Suppressor macrophage treated with lipopolysaccharide for 4 hours (primary cell): ENCODE measurements at regions not wholly inside any gene's neighbourhood (a gene's known extent, or its start where the extent isn't known, plus 50 kb on each side); places are given as distances from the start of the nearest gene placed in this dataset.
"Not testable (repeated sequence)": the region's sequence is repeated elsewhere in the genome, so short reads cannot be mapped to it uniquely, and the experiment has no call there.

Experiments
- DNase-seq: peaks from one replicate; pipeline ENCODE4 v3.0.0-alpha.2; 2020

- no peak for DNase-seq
Measured at GRCh38 chr11:122604621-122605020, 50.9 kb upstream of the UBASH3B start.

GRCh38 chr11:122601141-122602125, 54.1 kb upstream of the UBASH3B start:
- DNase-seq = no peak

- no peak for DNase-seq
Measured at GRCh38 chr11:122600290-122600689, 55.2 kb upstream of the UBASH3B start.

DNA sequence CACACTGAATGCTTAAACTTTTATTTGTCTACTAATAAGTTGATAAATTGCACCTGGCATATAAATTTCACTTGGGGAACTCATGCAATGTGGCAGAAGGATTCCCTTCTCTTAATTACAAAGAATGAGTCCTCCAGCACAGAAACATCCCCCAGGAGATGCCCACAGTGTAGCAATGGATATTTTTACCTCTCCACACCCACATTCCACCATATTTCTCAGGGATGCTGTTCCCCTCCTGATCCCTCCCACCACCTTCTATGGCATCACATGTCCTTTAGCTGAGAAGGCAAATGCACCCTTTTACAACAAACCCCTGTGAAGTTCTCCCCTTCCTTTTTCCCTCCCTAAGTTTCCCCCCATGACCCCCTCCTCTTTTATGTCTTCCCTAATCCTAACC, 56.1 kb upstream of the UBASH3B start:
- DNase-seq = no peak

DNA sequence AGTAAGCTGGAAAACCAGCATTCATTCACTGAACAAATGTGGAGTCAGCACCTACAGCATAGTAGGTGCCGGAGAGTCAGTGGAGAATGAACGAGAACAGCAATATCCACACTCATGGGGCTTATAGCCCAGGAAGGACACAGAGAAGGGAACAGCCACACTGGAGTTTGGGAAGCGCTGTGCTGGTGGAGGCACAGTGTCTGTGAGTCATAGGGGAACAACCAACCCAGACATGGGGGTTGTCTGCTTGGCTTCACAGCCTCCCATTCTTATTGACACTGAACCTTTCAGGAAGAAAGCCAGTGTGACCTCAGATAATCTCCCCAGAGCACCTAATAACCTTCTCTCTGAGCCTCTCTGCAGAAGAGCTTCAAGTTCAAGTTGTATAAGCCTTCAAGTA, 56.6 kb upstream of the UBASH3B start:
- DNase-seq = peak; percentile 45

GRCh38 chr11:122597511-122597910, 58.0 kb upstream of the UBASH3B start:
- DNase-seq = no peak

DNA sequence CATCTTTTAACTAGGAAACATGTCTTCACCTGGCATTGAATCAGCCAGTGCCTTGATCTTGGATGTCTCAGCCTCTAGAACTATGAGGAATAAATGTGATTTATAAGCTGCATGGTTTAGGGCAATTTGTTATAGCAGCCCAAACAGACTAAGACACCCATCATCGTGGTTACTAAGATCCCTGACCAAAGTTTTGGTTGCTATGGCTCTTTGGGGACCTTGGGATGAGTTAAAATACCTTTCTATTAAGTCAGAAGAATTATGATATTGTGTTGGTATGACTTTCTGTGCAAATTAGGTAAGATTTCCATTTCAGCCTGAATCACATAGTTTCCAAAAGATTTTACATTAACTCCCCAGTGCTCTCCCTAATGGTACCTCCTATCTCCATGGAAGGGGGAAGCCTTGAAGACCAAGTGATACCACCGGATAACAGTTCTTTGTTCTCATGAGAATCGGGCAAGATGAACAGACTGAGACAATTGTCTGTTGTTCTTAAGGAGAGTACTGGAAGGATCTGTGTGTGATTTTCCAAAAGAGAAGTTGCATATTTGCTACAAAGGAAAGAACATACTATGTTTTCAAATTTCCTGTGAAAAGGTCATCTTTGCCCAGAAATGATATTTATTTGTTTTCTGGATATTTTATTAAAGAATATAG, 60.4 kb upstream of the UBASH3B start:
- no peak for DNase-seq

GRCh38 chr11:122593473-122594420, 61.8 kb upstream of the UBASH3B start:
- DNase-seq = no peak

DNA sequence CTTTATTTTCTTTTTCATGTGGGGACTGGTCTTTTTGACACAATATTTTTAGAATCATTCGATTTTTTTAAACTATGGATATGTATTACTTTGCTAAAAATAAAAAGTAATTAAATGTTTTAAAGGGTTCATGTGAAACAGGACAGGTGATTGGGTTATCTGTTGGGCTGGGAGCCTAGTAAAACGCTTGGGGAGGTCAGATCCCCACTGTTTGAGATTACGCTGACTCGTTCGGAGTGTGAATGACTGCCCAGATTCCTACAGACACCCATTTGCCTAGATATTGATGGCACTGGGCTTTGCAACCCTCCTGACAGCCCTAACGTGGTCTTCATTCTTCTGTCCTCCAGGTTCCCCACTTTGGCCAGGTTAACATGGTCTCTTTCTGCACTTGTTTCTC, 62.9 kb upstream of the UBASH3B start:
- no peak for DNase-seq

DNA sequence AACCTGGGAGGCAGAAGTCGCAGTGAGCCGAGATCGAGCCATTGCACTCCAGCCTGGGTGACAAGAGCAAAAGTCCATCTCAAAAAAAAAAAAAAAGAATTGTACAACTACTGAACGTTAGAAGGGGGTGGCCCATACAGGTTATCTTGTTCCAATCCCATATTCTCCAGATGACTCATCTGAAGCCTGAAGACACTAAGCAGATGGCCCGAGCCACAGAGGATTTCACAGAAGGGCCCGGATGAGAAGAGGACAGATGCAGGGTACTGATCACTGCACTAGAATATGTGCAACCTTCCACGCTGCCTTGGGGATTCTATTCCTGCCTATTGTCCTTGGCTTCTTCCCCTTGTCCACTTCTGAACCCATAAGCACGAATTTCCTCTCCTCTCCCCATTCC, 70.9 kb upstream of the UBASH3B start:
- DNase-seq = no peak

GRCh38 chr11:122580071-122580470, 75.5 kb upstream of the UBASH3B start:
- DNase-seq = not testable (repeated sequence)

DNA sequence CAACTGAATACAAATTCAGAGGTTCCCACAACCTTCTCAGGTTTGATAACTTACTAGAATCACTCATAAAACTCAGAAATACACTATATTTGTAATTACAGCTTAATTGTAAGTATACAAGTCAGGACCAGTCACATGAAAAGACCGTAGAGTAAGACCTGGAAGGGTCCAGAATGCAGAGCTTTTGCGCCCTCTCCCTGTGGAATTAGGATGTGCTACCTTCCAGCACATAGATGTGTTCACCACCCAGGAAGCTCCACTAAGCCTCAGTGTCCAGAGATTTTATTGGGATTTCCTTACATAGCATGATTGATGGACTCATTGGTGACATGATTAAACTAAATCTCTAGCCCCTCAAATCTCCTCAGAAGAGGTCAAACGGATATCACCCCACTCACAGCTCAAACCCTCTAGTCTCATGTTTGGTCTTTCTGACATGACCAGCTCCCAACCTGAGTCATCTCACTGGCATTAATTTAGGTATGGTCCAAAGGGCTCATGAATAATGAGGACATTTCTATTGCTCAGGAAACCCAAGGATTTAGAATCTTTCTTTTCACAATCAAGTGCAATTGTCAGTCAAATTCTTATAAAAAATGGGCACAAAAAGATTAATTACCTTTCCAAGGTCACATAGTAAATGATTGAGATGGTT, 77.2 kb upstream of the UBASH3B start:
- no peak for DNase-seq

DNA sequence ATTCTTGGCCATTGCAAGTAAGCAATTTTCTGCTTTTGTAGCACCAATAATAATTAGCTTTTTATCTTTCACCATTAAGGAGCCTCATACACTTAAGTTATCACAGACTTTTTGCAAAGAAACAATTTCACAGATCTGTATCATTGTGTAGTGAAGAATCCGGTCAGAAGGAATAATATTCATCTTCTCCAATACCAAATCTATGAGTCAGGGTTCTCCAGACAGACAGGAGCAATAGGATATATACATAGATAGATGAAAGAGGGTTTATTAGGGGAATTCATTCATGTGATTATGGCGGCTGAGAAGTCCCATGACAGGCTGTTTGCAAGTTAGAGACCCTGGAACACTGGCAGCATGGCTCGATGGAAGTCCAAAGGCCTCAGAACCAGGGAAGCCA, 82.9 kb upstream of the UBASH3B start:
- no peak for DNase-seq

- no peak for DNase-seq
Measured at GRCh38 chr11:122563761-122564160, 91.8 kb upstream of the UBASH3B start.

- no peak for DNase-seq
Measured at GRCh38 chr11:122559734-122560382, 95.7 kb upstream of the UBASH3B start.

- not testable (repeated sequence) for DNase-seq
Measured at GRCh38 chr11:122559218-122559617, 96.3 kb upstream of the UBASH3B start.

- not testable (repeated sequence) for DNase-seq
Measured at GRCh38 chr11:122557163-122557562, 98.4 kb upstream of the UBASH3B start.

DNA sequence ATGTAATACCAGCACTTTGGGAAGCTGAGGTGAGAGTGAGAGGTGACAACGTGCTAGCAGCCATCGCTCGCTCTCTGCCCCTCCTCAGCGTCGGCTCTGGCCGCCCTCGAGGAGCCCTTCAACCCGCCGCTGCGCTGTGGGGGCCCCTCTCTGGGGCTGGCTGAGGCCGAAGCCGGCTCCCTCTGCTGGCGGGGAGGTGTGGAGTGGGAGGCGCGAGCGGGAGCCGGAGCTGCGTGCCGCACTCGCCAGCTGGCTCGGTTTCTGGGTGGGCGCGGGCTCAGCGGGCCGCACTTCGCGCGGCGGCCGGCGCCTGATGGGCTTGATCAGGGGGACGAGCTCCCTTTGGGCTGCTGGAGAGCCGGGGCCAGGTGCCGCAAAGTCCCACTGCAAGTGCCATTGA, 98.9 kb upstream of the UBASH3B start:
- DNase-seq = peak; percentile 9

- DNase-seq = no peak
Measured at GRCh38 chr11:122538060-122538459, 117.5 kb upstream of the UBASH3B start.

- DNase-seq = no peak
Measured at GRCh38 chr11:122524898-122525297, 130.6 kb upstream of the UBASH3B start.

GRCh38 chr11:122523846-122524805, 131.4 kb upstream of the UBASH3B start:
- peak; percentile 62 for DNase-seq
